HEK293 (cell line): ENCODE measurements at regions not wholly inside any gene's neighbourhood (a gene's known extent, or its start where the extent isn't known, plus 50 kb on each side); places are given as distances from the start of the nearest gene placed in this dataset.

ENCODE experiments used
- AEBP2 ChIP-seq: fragments of 450-650 bp; formaldehyde crosslinking; IDR thresholded peaks from 2 replicates; pipeline ENCODE4 v1.5.1; 2016; ENCODE audit warnings: missing biosample characterization, missing genetic modification characterization, borderline replicate concordance
- ATF2 ChIP-seq: fragments of 450-650 bp; formaldehyde crosslinking; IDR thresholded peaks from 2 replicates; pipeline ENCODE4 v1.5.1; 2016; ENCODE audit warnings: missing biosample characterization, missing genetic modification characterization, low read depth
- FEZF1 ChIP-seq: fragments of 450-650 bp; formaldehyde crosslinking; IDR thresholded peaks from 2 replicates; pipeline ENCODE4 v1.5.1; 2016; ENCODE audit warnings: missing biosample characterization, missing genetic modification characterization
- KLF16 ChIP-seq: fragments of 450-650 bp; formaldehyde crosslinking; IDR thresholded peaks from 2 replicates; pipeline ENCODE4 v1.5.1; 2017; ENCODE audit warnings: missing biosample characterization, missing genetic modification characterization
- PBX3 ChIP-seq: sonication (generic); formaldehyde crosslinking; IDR thresholded peaks from 2 replicates; pipeline ENCODE4 v1.8.1; 2022; ENCODE audit warnings: mild to moderate bottlenecking, moderate library complexity, missing genetic modification reagents
- PRDM1 ChIP-seq: fragments of 450-650 bp; formaldehyde crosslinking; IDR thresholded peaks from 2 replicates; pipeline ENCODE4; 2016; ENCODE audit warnings: missing biosample characterization, missing genetic modification characterization
- RBAK ChIP-seq: fragments of 450-650 bp; formaldehyde crosslinking; IDR thresholded peaks from 2 replicates; pipeline ENCODE4 v1.5.1; 2016; ENCODE audit warnings: missing biosample characterization, missing genetic modification characterization
- REPIN1 ChIP-seq: fragments of 450-650 bp; formaldehyde crosslinking; IDR thresholded peaks from 2 replicates; pipeline ENCODE4 v1.5.1; 2017; ENCODE audit warnings: missing biosample characterization, missing genetic modification characterization, low read depth
- TRIM28 ChIP-seq: IDR thresholded peaks from 2 replicates; pipeline ENCODE4 v1.6.1; 2011; ENCODE audit warnings: low read length, control low read depth, borderline replicate concordance
- YY2 ChIP-seq: fragments of 450-650 bp; formaldehyde crosslinking; IDR thresholded peaks from 2 replicates; pipeline ENCODE4 v1.5.1; 2016; ENCODE audit warnings: missing biosample characterization, missing genetic modification characterization
- ZBTB10 ChIP-seq: fragments of 450-650 bp; formaldehyde crosslinking; IDR thresholded peaks from 2 replicates; pipeline ENCODE4 v1.5.1; 2016; ENCODE audit warnings: missing biosample characterization, missing genetic modification characterization
- ZEB2 ChIP-seq: fragments of 450-650 bp; formaldehyde crosslinking; IDR thresholded peaks from 2 replicates; pipeline ENCODE4 v1.5.1; 2016; ENCODE audit warnings: missing biosample characterization, missing genetic modification characterization
- ZNF248 ChIP-seq: fragments of 450-650 bp; formaldehyde crosslinking; IDR thresholded peaks from 2 replicates; pipeline ENCODE4 v1.5.1; 2017; ENCODE audit warnings: missing biosample characterization, missing genetic modification characterization
- ZNF311 ChIP-seq: fragments of 450-650 bp; formaldehyde crosslinking; IDR thresholded peaks from 2 replicates; pipeline ENCODE4 v1.5.1; 2017; ENCODE audit warnings: missing biosample characterization, missing genetic modification characterization, borderline replicate concordance
- ZNF37A ChIP-seq: fragments of 450-650 bp; IDR thresholded peaks from 2 replicates; pipeline ENCODE4 v1.5.1; 2018; ENCODE audit warnings: missing biosample characterization, missing genetic modification characterization
- ZNF416 ChIP-seq: fragments of 450-650 bp; formaldehyde crosslinking; IDR thresholded peaks from 2 replicates; pipeline ENCODE4 v1.5.1; 2016; ENCODE audit warnings: missing biosample characterization, missing genetic modification characterization
- ZNF449 ChIP-seq: fragments of 450-650 bp; formaldehyde crosslinking; IDR thresholded peaks from 2 replicates; pipeline ENCODE4 v1.5.1; 2017; ENCODE audit warnings: missing biosample characterization, mild to moderate bottlenecking, missing genetic modification characterization, moderate library complexity
- ZNF48 ChIP-seq: fragments of 450-650 bp; formaldehyde crosslinking; IDR thresholded peaks from 2 replicates; pipeline ENCODE4 v1.5.1; 2016; ENCODE audit warnings: missing biosample characterization, missing genetic modification characterization
- ZNF514 ChIP-seq: fragments of 450-650 bp; formaldehyde crosslinking; IDR thresholded peaks from 2 replicates; pipeline ENCODE4 v1.5.1; 2016; ENCODE audit warnings: missing biosample characterization, missing genetic modification characterization
- ZNF530 ChIP-seq: fragments of 450-650 bp; formaldehyde crosslinking; IDR thresholded peaks from 2 replicates; pipeline ENCODE4 v1.5.1; 2016; ENCODE audit warnings: low read depth, missing biosample characterization, missing genetic modification characterization
- ZNF571 ChIP-seq: fragments of 450-650 bp; formaldehyde crosslinking; IDR thresholded peaks from 2 replicates; pipeline ENCODE4 v1.5.0; 2017; ENCODE audit warnings: missing biosample characterization, missing genetic modification characterization
- ZNF791 ChIP-seq: fragments of 450-650 bp; formaldehyde crosslinking; IDR thresholded peaks from 2 replicates; pipeline ENCODE4 v1.5.1; 2016; ENCODE audit warnings: missing biosample characterization, missing genetic modification characterization
- TF ChIP-seq, protein P1 (sequence below): fragments of 450-650 bp; formaldehyde crosslinking; IDR thresholded peaks from 2 replicates; pipeline ENCODE4 v1.5.0; 2017; ENCODE audit warnings: missing biosample characterization, missing genetic modification characterization, borderline replicate concordance
- TF ChIP-seq, protein P2 (sequence below): fragments of 450-650 bp; formaldehyde crosslinking; IDR thresholded peaks from 2 replicates; pipeline ENCODE4 v1.5.1; 2016; ENCODE audit warnings: missing biosample characterization, missing genetic modification characterization
- TF ChIP-seq, protein P3 (sequence below): fragments of 450-650 bp; formaldehyde crosslinking; IDR thresholded peaks from 2 replicates; pipeline ENCODE4 v1.5.1; 2016; ENCODE audit warnings: missing biosample characterization, missing genetic modification characterization

DNA sequence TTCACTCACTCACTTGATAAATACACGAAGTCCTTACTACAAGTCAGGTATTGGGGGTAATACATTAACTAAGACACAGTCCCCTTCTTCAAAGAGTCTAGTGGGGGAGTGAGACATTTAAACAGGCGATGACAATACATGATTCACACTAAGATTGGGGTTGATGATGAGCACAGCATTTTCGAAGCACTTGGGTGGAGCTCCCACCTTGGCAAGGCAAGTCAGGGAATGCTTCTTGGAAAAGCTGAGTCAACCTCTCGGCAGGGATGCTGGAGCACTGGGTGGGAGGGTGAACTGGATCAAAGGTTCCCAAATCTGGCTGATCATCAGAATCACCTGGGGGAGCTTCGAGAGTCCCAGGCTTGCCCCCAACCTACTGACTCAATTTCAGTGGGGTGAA lies 57.9 kb upstream of the ENAH start (continued):
- TF ChIP-seq AEBP2 (tag by site-specific recombination) (no peak), ZNF791 (tag by site-specific recombination) (no peak), ZNF248 (tag by site-specific recombination) (no peak), ZNF311 (tag by site-specific recombination) (no peak), REPIN1 (no peak), ZNF48 (tag by site-specific recombination) (no peak), ZNF514 (tag by site-specific recombination) (no peak), ZBTB10 (tag by site-specific recombination) (no peak), ZNF530 (tag by site-specific recombination) (no peak), ATF2 (tag by site-specific recombination) (no peak), ZNF37A (tag by site-specific recombination) (no peak), PRDM1 (tag by site-specific recombination) (no peak), RBAK (tag by site-specific recombination) (no peak), ZEB2 (tag by site-specific recombination) (peak; percentile 31; the same call in 1 of the 2 replicates), ZNF571 (no peak), FEZF1 (tag by site-specific recombination) (no peak), TRIM28 (no peak), ZNF449 (tag by site-specific recombination) (no peak), ZNF416 (tag by site-specific recombination) (no peak), PBX3 (CRISPR knock-in tag) (no peak), YY2 (tag by site-specific recombination) (no peak), KLF16 (tag by site-specific recombination) (no peak)
- TF ChIP-seq, protein P1, sequence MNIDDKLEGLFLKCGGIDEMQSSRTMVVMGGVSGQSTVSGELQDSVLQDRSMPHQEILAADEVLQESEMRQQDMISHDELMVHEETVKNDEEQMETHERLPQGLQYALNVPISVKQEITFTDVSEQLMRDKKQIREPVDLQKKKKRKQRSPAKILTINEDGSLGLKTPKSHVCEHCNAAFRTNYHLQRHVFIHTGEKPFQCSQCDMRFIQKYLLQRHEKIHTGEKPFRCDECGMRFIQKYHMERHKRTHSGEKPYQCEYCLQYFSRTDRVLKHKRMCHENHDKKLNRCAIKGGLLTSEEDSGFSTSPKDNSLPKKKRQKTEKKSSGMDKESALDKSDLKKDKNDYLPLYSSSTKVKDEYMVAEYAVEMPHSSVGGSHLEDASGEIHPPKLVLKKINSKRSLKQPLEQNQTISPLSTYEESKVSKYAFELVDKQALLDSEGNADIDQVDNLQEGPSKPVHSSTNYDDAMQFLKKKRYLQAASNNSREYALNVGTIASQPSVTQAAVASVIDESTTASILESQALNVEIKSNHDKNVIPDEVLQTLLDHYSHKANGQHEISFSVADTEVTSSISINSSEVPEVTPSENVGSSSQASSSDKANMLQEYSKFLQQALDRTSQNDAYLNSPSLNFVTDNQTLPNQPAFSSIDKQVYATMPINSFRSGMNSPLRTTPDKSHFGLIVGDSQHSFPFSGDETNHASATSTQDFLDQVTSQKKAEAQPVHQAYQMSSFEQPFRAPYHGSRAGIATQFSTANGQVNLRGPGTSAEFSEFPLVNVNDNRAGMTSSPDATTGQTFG: no peak
- TF ChIP-seq, protein P2, sequence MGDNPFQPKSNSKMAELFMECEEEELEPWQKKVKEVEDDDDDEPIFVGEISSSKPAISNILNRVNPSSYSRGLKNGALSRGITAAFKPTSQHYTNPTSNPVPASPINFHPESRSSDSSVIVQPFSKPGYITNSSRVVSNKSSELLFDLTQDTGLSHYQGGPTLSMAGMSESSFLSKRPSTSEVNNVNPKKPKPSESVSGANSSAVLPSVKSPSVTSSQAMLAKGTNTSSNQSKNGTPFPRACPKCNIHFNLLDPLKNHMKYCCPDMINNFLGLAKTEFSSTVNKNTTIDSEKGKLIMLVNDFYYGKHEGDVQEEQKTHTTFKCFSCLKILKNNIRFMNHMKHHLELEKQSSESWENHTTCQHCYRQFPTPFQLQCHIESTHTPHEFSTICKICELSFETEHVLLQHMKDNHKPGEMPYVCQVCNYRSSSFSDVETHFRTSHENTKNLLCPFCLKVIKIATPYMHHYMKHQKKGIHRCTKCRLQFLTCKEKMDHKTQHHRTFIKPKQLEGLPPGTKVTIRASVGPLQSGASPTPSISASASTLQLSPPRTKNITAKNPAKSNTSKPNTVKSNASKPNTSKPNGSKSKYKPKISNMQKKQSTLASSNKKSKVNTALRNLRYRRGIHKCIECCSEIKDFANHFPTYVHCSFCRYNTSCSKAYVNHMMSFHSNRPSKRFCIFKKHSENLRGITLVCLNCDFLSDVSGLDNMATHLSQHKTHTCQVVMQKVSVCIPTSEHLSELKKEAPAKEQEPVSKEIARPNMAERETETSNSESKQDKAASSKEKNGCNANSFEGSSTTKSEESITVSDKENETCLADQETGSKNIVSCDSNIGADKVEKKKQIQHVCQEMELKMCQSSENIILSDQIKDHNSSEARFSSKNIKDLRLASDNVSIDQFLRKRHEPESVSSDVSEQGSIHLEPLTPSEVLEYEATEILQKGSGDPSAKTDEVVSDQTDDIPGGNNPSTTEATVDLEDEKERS (tag by site-specific recombination): no peak
- TF ChIP-seq, protein P3, sequence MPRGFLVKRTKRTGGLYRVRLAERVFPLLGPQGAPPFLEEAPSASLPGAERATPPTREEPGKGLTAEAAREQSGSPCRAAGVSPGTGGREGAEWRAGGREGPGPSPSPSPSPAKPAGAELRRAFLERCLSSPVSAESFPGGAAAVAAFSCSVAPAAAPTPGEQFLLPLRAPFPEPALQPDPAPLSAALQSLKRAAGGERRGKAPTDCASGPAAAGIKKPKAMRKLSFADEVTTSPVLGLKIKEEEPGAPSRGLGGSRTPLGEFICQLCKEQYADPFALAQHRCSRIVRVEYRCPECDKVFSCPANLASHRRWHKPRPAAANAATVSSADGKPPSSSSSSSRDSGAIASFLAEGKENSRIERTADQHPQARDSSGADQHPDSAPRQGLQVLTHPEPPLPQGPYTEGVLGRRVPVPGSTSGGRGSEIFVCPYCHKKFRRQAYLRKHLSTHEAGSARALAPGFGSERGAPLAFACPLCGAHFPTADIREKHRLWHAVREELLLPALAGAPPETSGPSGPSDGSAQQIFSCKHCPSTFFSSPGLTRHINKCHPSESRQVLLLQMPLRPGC (tag by site-specific recombination): no peak
